Esophagus muscularis mucosa (tissue), 4 donors: ENCODE measurements at regions not wholly inside any gene's neighbourhood (a gene's known extent, or its start where the extent isn't known, plus 50 kb on each side); places are given as distances from the start of the nearest gene placed in this dataset.

Source experiments
- DNase-seq: peaks from one replicate; pipeline ENCODE4 v3.0.0-alpha.2; 2017; ENCODE audit errors: extremely low spot score
- H3K27ac ChIP-seq, 4 donors: fragments of 200-600 bp; sonication (generic); replicated peaks in 1 of 4; 1 replicate in 3 of 4; 2 replicates in 1 of 4; pipeline ENCODE4 v1.5.1; 2016 to 2019; ENCODE audit warnings: mild to moderate bottlenecking in 1 of 4
- H3K27me3 ChIP-seq, 4 donors: fragments of 200-600 bp; sonication (generic); one replicate each; pipeline versions ENCODE4 v1.5.1 to v1.6.0; 2016 to 2019
- H3K36me3 ChIP-seq, 4 donors: fragments of 200-600 bp; sonication (generic); one replicate each; pipeline ENCODE4 v1.5.1; 2016 to 2019
- H3K4me1 ChIP-seq, 4 donors: fragments of 200-600 bp; sonication (generic); one replicate each; pipeline ENCODE4 v1.5.1; 2016 to 2019
- H3K4me3 ChIP-seq, 4 donors: fragments of 200-600 bp; sonication (generic); 1 replicate in 2 of 4; 2 replicates in 2 of 4; pipeline ENCODE4 v1.5.1; 2016 to 2019; ENCODE audit warnings: mild to moderate bottlenecking in 4 of 4, moderate library complexity in 1 of 4
- H3K9me3 ChIP-seq, 4 donors: fragments of 200-600 bp; sonication (generic); 1 replicate in 3 of 4; 2 replicates in 1 of 4; pipeline ENCODE4 v1.5.1; 2016 to 2019
- EP300 ChIP-seq: sonication (generic); formaldehyde crosslinking; IDR thresholded peaks from one replicate; pipeline ENCODE4 v1.6.1; 2017; ENCODE audit warnings: antibody characterized with exemption
- POLR2A ChIP-seq: fragments of 450-650 bp; IDR thresholded peaks from one replicate; pipeline ENCODE4 v1.6.1; 2017; ENCODE audit warnings: antibody characterized with exemption, moderate library complexity, mild to moderate bottlenecking, low read depth
- POLR2AphosphoS5 ChIP-seq, 2 donors: sonication (generic); formaldehyde crosslinking; IDR thresholded peaks; one replicate each; pipeline ENCODE4 v1.6.1; 2017; ENCODE audit warnings: antibody characterized with exemption in 2 of 2
- WGBS: methylation state at CpG from one replicate; pipeline ENCODE4 v1.1.5; 2018; 5-methylcytosine and 5-hydroxymethylcytosine counted together
- intact Hi-C: fragments of 100-400 bp; cut with DNase I; formaldehyde crosslinking; loops from one replicate; pipeline ENCODE4 v1.15.1; 2023
- TF ChIP-seq, protein P1 (sequence below), 3 experiments: fragments of 200-600 bp in 2 of 3; fragments of 450-650 bp in 1 of 3; sonication (generic) in 2 of 3; IDR thresholded peaks; one replicate each; pipeline ENCODE4 v1.5.1; 2017 to 2019; ENCODE audit warnings: antibody characterized with exemption in 3 of 3, mild to moderate bottlenecking in 2 of 3, moderate library complexity in 1 of 3

DNA sequence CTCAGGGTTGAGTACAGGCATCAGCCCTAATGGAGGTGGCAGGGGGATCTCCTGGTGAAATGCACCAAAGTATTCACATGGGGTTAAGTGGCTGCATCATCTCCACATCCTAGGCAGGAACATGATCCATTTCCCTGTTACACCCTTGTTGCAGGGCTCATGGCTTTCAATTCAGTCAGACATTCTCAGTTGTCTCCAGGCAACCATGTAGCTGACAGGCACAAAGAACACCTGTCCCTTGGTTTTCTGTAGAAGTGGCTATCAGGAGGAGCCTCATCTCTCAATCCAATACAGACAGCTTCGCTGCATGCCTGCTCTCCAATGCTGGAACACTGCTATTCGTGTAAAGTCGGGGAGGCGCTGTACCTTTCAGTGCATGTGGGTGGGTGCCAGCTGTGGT, 299.0 kb upstream of the FOXG1 start:
- no peak overlapping the region for H3K27ac ChIP-seq
- TF ChIP-seq, protein P1, sequence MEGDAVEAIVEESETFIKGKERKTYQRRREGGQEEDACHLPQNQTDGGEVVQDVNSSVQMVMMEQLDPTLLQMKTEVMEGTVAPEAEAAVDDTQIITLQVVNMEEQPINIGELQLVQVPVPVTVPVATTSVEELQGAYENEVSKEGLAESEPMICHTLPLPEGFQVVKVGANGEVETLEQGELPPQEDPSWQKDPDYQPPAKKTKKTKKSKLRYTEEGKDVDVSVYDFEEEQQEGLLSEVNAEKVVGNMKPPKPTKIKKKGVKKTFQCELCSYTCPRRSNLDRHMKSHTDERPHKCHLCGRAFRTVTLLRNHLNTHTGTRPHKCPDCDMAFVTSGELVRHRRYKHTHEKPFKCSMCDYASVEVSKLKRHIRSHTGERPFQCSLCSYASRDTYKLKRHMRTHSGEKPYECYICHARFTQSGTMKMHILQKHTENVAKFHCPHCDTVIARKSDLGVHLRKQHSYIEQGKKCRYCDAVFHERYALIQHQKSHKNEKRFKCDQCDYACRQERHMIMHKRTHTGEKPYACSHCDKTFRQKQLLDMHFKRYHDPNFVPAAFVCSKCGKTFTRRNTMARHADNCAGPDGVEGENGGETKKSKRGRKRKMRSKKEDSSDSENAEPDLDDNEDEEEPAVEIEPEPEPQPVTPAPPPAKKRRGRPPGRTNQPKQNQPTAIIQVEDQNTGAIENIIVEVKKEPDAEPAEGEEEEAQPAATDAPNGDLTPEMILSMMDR (IDR thresholded peaks at IDR 0.05) = no peak
- TF ChIP-seq POLR2AphosphoS5 (IDR thresholded peaks at IDR 0.05) = no peak
- TF ChIP-seq POLR2A = no peak
- TF ChIP-seq EP300 = no peak
- intact Hi-C loops = no loop called here
- no peaks in the 10 kb centered on the region for H3K4me1 ChIP-seq
- H3K9me3 ChIP-seq = peaks cover 0 to 14% (median 3%) of the 10 kb centered on the region in 4 donors
- no peak for DNase-seq
- H3K36me3 ChIP-seq = no peaks in the 10 kb centered on the region
- peaks cover 0 to 5% (median 0%) of the 10 kb centered on the region in 4 donors for H3K27me3 ChIP-seq
- no peak overlapping the region for H3K4me3 ChIP-seq
- WGBS = no CpG with 5 or more reads among the region's 4 CpGs

- Histone ChIP-seq H3K4me3 (no peak overlapping the region), H3K27me3 (peaks cover 0 to 5% (median 0%) of the 10 kb centered on the region in 4 donors), H3K4me1 (no peaks in the 10 kb centered on the region), H3K36me3 (no peaks in the 10 kb centered on the region), H3K27ac (no peak overlapping the region), H3K9me3 (peaks cover 0 to 14% (median 3%) of the 10 kb centered on the region in 4 donors)
- intact Hi-C loops = no loop called here
- no peak for DNase-seq
- WGBS = 54% methylated on average over 2 of the region's 2 CpGs
- TF ChIP-seq EP300 (no peak), POLR2A (no peak), POLR2AphosphoS5 (IDR thresholded peaks at IDR 0.05) (no peak)
- TF ChIP-seq, protein P1 (IDR thresholded peaks at IDR 0.05) = no peak
Measured at GRCh38 chr14:28468191-28469151, 298.1 kb upstream of the FOXG1 start.

DNA sequence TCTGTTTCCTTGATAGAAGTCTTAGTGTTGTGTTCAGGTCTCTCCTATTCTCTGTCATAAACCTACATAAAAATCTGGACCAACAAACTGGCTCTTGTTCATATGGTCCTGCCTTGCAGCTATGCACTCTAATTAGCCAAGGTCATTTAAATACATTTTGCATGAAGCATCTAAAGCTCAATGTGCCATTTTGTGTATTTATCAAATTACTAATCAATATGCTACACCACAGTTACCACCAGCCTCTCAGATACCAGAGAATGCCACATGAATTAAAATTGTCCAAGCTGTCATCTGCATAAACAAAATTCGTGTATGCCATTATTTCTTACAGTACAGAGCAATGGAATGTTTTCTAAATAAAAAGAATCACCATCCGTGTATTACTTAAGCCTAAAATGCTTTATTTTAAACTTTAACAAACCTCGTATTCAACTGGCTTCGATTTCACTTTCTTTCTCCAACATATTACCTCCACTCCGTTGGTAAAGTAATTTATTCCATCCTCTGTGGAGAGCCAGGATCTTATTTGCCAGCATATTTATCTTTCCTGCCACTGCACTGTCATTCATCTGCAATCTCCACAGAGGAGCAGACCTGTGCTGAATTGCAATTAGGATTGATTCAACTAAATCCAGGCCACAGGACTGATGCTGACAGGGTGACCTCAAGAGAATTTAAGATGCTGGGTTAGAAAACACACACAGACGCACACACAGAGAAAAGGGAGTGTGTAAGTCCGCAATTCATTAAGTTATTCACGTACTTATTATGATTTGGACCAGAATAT, 284.1 kb upstream of the FOXG1 start:
- H3K27ac ChIP-seq = no peak overlapping the region
- no peaks in the 10 kb centered on the region for H3K27me3 ChIP-seq
- no peaks in the 10 kb centered on the region for H3K36me3 ChIP-seq
- H3K9me3 ChIP-seq = no peaks in the 10 kb centered on the region
- intact Hi-C loops = no loop called here
- TF ChIP-seq, protein P1 (IDR thresholded peaks at IDR 0.05) = no peak
- TF ChIP-seq POLR2AphosphoS5 (IDR thresholded peaks at IDR 0.05) (no peak), POLR2A (no peak), EP300 (no peak)
- DNase-seq = no peak
- no peaks in the 10 kb centered on the region for H3K4me1 ChIP-seq
- WGBS = 70% methylated on average over 8 of the region's 8 CpGs
- H3K4me3 ChIP-seq = no peak overlapping the region

GRCh38 chr14:28483506-28483905, 283.1 kb upstream of the FOXG1 start:
- intact Hi-C loops = no loop called here
- Histone ChIP-seq H3K27ac (no peak overlapping the region), H3K4me3 (no peak overlapping the region), H3K27me3 (no peaks in the 10 kb centered on the region), H3K9me3 (no peaks in the 10 kb centered on the region), H3K36me3 (no peaks in the 10 kb centered on the region), H3K4me1 (no peaks in the 10 kb centered on the region)
- no peak for DNase-seq
- no peak for TF ChIP-seq POLR2AphosphoS5 (IDR thresholded peaks at IDR 0.05)
- no peak for TF ChIP-seq POLR2A
- TF ChIP-seq, protein P1 (IDR thresholded peaks at IDR 0.05) = no peak
- TF ChIP-seq EP300 = no peak
- WGBS = 82% methylated on average over 3 of the region's 3 CpGs
